GM19328 (cell line): ENCODE measurements at regions not wholly inside any gene's neighbourhood (a gene's known extent, or its start where the extent isn't known, plus 50 kb on each side); places are given as distances from the start of the nearest gene placed in this dataset.
"Not testable (repeated sequence)": the region's sequence is repeated elsewhere in the genome, so short reads cannot be mapped to it uniquely, and the experiment has no call there.

Experiments used
- ATAC-seq: cut with Tn5 transposase; IDR thresholded peaks from one replicate; pipeline ENCODE4 v1.9.1; 2021; ENCODE audit warnings: mild to moderate bottlenecking, moderate library complexity; ENCODE audit not compliant: unreplicated experiment

DNA sequence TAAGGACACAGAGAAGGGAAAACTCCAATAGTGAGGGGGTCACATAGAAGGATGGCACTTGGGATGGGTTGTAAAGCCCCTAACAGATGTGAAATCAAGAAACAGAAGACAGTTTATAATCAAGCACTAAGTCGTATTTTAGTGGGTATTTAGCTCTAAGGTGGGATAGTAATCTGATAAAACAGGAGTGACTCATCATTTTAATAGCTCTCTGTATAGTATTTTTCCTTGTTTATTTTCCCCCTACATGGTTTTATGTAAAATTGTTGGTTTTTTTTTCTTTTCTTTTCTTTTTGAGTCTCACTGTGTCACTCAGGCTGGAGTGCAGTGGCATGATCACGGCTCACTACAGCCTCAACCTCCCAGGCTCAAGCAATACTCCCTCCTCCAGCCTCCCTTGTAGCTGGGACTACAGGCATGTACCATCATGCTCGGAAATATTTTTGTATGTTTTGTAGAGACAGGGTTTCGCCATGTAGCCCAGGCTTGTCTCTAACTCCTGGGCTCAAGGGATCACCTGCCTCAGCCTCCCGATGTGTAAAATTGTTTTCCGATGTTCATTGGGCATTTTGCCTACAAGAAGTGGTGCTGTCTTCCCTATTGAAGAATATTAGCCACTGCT, 142.6 kb upstream of the SERPINE2 start:
- no peak for ATAC-seq

- ATAC-seq, result no peak
Observed at GRCh38 chr2:224180810-224181209, 141.7 kb upstream of the SERPINE2 start.

GRCh38 chr2:224178056-224178455, 139.0 kb upstream of the SERPINE2 start:
- no peak for ATAC-seq

GRCh38 chr2:224175538-224175937, 136.5 kb upstream of the SERPINE2 start:
- no peak for ATAC-seq

- no peak for ATAC-seq
Observed at GRCh38 chr2:224174990-224175389, 135.9 kb upstream of the SERPINE2 start.

DNA sequence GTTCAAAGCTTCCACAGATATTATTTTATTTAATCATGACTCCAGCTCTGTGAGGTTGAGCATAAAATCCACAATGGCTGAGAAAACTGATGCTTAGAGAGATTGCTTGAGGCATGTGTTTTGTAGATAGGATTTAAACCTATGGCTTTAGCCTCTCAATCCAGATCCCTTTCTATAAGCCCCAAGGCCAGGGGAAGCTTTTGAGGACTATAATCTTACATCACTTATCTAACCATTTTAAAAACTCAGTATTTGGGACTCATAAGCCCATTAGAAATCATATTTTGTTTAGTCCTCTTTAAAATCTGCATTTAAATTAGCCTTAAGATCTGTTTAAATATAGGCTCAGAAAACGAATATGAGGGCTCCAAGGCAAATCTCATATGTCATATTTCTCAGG, 135.4 kb upstream of the SERPINE2 start:
- ATAC-seq, result no peak

GRCh38 chr2:224173933-224174332, 134.8 kb upstream of the SERPINE2 start:
- ATAC-seq, result no peak

GRCh38 chr2:224173210-224173609, 134.1 kb upstream of the SERPINE2 start:
- ATAC-seq, result no peak

- ATAC-seq, result no peak
Observed at GRCh38 chr2:224171226-224171625, 132.1 kb upstream of the SERPINE2 start.

DNA sequence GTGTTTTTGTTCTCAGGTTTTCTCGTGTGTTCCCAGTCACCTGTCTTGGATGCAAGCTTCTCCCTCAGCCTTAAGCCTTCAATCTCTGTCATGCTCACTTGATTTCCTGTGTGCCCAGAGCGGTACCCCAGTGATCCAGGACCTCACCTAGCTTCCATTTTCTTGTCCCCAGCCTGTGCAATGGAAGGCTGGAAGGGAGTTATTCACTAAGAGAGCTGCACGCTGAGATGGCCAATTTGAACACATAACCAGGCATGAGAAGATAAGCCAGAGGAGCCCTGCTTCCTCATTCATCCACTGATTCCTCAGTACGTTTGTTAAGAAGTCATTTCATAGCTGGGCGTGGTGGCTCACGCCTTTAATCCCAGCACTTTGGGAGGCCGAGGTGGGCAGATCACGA, 130.8 kb upstream of the SERPINE2 start:
- ATAC-seq, result no peak

DNA sequence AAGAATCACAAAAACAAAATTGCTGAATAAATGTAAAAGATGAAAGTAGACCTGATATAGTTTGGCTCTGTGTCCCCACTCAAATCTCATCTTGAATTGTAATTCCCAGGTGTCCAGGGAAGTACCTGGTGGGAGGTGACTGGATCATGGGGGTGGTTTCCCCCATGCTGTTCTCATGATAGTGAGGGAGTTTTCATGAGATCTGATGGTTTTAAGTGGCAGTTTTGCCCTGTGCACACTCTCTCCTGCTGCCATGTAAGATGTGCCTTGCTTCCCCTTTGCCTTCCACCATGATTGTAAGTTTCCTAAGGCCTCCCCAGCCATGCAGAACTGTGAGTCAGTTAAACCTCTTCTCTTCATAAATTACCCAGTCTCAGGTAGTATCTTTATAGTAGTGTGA, 128.7 kb upstream of the SERPINE2 start:
- ATAC-seq, result not testable (repeated sequence)

DNA sequence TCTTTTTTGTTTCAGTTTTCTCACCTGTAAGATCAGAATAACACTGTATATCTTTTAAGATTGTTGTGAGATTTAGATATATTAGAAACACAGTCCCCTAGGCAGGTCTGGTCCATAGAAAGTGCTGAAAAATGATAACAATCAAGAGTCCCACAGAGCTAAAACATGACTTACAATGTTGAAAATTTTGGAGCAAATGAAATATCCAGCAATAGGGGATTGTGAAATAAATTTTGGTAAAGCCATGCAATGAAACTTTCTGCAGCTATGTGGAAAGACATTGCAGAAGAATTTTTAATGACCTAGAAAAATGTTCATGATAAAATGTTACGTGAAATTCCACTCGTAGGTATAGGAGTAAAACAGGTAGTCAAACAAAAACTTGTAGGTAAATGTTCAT, 127.6 kb upstream of the SERPINE2 start:
- ATAC-seq, result no peak

GRCh38 chr2:224165901-224166319, 126.8 kb upstream of the SERPINE2 start:
- ATAC-seq, result no peak

- no peak for ATAC-seq
Observed at GRCh38 chr2:224163566-224164307, 124.7 kb upstream of the SERPINE2 start.

GRCh38 chr2:224162122-224162521, 123.0 kb upstream of the SERPINE2 start:
- ATAC-seq, result no peak

GRCh38 chr2:224161712-224162111, 122.6 kb upstream of the SERPINE2 start:
- ATAC-seq, result no peak

- no peak for ATAC-seq
Observed at GRCh38 chr2:224160917-224161316, 121.8 kb upstream of the SERPINE2 start.

GRCh38 chr2:224159345-224159928, 120.4 kb upstream of the SERPINE2 start:
- no peak for ATAC-seq

DNA sequence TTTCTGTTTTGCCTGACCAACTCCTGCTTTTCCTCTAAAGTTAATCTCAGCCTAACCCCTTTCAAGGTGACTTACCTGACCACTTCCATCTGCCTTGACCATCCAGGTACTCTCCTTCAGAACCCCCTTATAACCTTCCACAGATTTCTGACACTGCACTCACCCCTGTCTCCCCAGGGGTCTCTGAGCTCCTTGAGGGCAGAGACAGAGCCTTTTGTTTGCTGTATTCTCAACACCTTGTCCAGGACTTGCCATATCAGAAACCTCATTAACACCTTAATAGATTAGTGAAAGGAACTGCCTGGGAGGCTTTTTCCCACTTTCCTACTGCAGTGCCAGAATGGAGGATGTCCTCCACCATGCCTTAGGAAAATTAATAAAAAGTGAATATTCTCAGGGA, 119.7 kb upstream of the SERPINE2 start:
- no peak for ATAC-seq

- no peak for ATAC-seq
Observed at GRCh38 chr2:224158061-224158460, 119.0 kb upstream of the SERPINE2 start.

DNA sequence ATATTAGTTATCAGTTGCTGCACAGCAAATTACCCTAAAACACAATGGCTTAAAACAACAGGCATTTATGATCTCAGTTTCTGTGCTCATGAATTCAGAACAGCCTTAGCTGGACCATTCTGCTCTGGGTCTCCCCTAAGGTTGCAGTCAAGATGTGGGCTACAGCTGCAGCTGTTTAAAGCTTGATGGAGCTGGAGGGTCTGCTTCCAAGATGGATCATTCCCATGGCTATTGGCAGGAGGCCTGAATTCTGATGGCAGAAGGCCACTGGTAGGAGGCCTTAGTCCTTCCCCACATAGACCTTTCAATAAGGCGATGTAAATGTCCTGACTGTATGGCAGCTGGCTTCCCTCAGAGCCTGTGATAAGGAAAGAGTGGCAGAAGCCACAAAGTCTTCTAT, 118.6 kb upstream of the SERPINE2 start:
- no peak for ATAC-seq

GRCh38 chr2:224156436-224156835, 117.3 kb upstream of the SERPINE2 start:
- no peak for ATAC-seq
